ENCODE measurements at regions not wholly inside any gene's neighbourhood (a gene's known extent, or its start where the extent isn't known, plus 50 kb on each side); places are given as distances from the start of the nearest gene placed in this dataset.

DNA sequence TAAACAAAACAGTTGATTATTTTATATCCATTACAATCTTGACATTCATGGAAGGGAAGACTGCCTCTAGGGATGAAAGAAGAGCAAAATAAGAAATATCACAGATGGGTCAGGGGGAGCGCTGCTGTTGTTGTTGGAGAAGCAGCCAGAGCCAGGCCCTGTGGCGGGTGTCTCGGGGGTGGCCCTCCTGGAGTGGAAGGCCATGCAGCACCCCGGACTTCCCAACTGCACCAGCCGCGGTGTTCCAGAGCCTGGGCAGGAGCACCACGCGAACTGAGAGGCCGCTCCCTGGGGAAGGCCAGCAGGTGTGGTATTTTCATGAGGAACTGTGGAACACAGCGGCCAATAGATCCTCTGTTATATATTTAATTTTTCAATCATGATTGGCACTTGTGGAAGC lies 72.4 kb upstream of the VSTM2A start (continued):
- TF ChIP-seq, protein P1, sequence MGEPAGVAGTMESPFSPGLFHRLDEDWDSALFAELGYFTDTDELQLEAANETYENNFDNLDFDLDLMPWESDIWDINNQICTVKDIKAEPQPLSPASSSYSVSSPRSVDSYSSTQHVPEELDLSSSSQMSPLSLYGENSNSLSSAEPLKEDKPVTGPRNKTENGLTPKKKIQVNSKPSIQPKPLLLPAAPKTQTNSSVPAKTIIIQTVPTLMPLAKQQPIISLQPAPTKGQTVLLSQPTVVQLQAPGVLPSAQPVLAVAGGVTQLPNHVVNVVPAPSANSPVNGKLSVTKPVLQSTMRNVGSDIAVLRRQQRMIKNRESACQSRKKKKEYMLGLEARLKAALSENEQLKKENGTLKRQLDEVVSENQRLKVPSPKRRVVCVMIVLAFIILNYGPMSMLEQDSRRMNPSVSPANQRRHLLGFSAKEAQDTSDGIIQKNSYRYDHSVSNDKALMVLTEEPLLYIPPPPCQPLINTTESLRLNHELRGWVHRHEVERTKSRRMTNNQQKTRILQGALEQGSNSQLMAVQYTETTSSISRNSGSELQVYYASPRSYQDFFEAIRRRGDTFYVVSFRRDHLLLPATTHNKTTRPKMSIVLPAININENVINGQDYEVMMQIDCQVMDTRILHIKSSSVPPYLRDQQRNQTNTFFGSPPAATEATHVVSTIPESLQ (CRISPR knock-in tag; IDR thresholded peaks at IDR 0.05) = no peak
- no peak for TF ChIP-seq EWSR1 (IDR thresholded peaks at IDR 0.05; ENCODE audit: borderline replicate concordance, low read depth, partially characterized antibody)

DNA sequence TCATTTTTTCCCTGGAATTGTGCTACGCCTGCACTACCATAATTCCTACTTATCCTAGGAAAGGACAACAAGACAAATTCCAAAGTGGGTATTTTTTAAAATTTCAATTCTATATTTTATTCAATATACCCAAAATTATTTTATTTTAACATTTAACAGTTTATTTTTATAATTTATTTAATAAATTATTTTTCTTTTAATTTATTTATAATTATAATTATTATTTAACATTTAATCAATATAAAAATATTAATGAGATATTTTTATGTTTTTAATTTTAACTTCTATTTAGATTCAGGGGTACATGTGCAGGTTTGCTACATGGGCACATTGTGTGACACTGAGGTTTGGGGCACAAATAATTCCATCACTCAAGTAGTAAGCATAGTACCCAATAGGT lies 65.6 kb upstream of the VSTM2A start:
- BruUV-seq (replicated peaks) = no TSS peak
- FAIRE-seq (no peak), ATAC-seq (no peak), DNase-seq (ENCODE audit: extremely low read depth in 1 of 4, low spot score in 3 of 4) (no peak)
- CTCF ChIA-PET (ENCODE audit: low intra/inter-chr PET ratio) = no interaction called here
- no peaks in the 10 kb centered on the region for H3K4me1 ChIP-seq (replicated peaks in 1 of 2; ENCODE audit: control insufficient read depth in 2 of 2, insufficient read depth in 2 of 2, low read length in 2 of 2)
- no peak overlapping the region for H3K9ac ChIP-seq (ENCODE audit: insufficient read depth in 1 of 2, low read depth in 2 of 2, low read length in 2 of 2)
- no peaks in the 10 kb centered on the region for H3K27me3 ChIP-seq (ENCODE audit: control insufficient read depth in 2 of 2, insufficient read depth in 2 of 2, low read length in 2 of 2)
- H3K9me3 ChIP-seq (replicated peaks; ENCODE audit: control insufficient read depth, insufficient read depth, low read depth, low read length) = no peaks in the 10 kb centered on the region
- intact Hi-C loops (cut with micrococcal nuclease) = no loop called here
- no peak for TF ChIP-seq TRIM28 (IDR thresholded peaks at IDR 0.05)
- H3K4me2 ChIP-seq (ENCODE audit: insufficient read depth, low read length) = no peak overlapping the region
- H3K79me2 ChIP-seq (ENCODE audit: control insufficient read depth, insufficient read depth, low read length) = no peaks in the 10 kb centered on the region
- POLR2A ChIA-PET = no interaction called here
- no peaks in the 10 kb centered on the region for H4K20me1 ChIP-seq (replicated peaks; ENCODE audit: control insufficient read depth, insufficient read depth, low read length)
- H3K9me1 ChIP-seq (ENCODE audit: control insufficient read depth, insufficient read depth, low read length) = no peaks in the 10 kb centered on the region
- no peaks in the 10 kb centered on the region for H3K36me3 ChIP-seq (ENCODE audit: control insufficient read depth, insufficient read depth, low read length)
- 0% methylated on average over 1 of the region's 1 CpG for WGBS (ENCODE audit: insufficient coverage, low coverage, missing lambda C conversion rate)
- H2AFZ ChIP-seq (ENCODE audit: low read depth, low read length) = no peak overlapping the region
- in situ Hi-C loops (cut with MboI) = no loop called here
- H3K4me3 ChIP-seq = no peak overlapping the region
- no peak overlapping the region for H3K27ac ChIP-seq (ENCODE audit: extremely low read depth, low read depth, low read length)

DNA sequence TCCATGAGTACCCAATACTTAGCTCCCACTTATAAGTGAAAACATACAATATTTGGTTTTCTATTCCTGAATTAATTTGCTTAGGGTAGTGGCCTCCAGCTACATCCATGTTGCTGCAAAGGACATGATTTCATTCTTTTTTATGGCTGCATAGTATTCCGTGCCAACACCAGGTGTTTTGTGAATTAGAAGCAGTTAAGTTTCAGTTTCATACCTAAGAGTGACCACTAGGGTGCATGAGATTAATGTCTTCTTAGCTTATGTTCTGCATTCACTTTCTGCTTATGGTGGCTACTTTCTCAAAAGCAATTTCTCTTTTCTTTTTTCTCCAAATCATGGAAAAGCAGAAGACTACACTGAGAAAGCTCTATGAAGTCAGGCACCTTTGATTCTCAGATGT lies 65.1 kb upstream of the VSTM2A start:
- FAIRE-seq (no peak), ATAC-seq (no peak), DNase-seq (ENCODE audit: extremely low read depth in 1 of 4, low spot score in 3 of 4) (no peak)
- no TSS peak for BruUV-seq (replicated peaks)
- no peak overlapping the region for H3K4me3 ChIP-seq
- no peak overlapping the region for H3K9ac ChIP-seq (ENCODE audit: insufficient read depth in 1 of 2, low read depth in 2 of 2, low read length in 2 of 2)
- WGBS (ENCODE audit: insufficient coverage, low coverage, missing lambda C conversion rate) = 0% methylated on average over 1 of the region's 1 CpG
- no peaks in the 10 kb centered on the region for H3K4me1 ChIP-seq (replicated peaks in 1 of 2; ENCODE audit: control insufficient read depth in 2 of 2, insufficient read depth in 2 of 2, low read length in 2 of 2)
- H3K36me3 ChIP-seq (ENCODE audit: control insufficient read depth, insufficient read depth, low read length) = no peaks in the 10 kb centered on the region
- H3K27me3 ChIP-seq (ENCODE audit: control insufficient read depth in 2 of 2, insufficient read depth in 2 of 2, low read length in 2 of 2) = no peaks in the 10 kb centered on the region
- CTCF ChIA-PET (ENCODE audit: low intra/inter-chr PET ratio) = no interaction called here
- POLR2A ChIA-PET = no interaction called here
- H3K9me1 ChIP-seq (ENCODE audit: control insufficient read depth, insufficient read depth, low read length) = no peaks in the 10 kb centered on the region
- H2AFZ ChIP-seq (ENCODE audit: low read depth, low read length) = no peak overlapping the region
- in situ Hi-C loops (cut with MboI) = no loop called here
- no peaks in the 10 kb centered on the region for H3K9me3 ChIP-seq (replicated peaks; ENCODE audit: control insufficient read depth, insufficient read depth, low read depth, low read length)
- intact Hi-C loops (cut with micrococcal nuclease) = no loop called here
- H3K4me2 ChIP-seq (ENCODE audit: insufficient read depth, low read length) = no peak overlapping the region
- H4K20me1 ChIP-seq (replicated peaks; ENCODE audit: control insufficient read depth, insufficient read depth, low read length) = no peaks in the 10 kb centered on the region
- no peak overlapping the region for H3K27ac ChIP-seq (ENCODE audit: extremely low read depth, low read depth, low read length)
- no peaks in the 10 kb centered on the region for H3K79me2 ChIP-seq (ENCODE audit: control insufficient read depth, insufficient read depth, low read length)
- TF ChIP-seq MYBL2 (IDR thresholded peaks at IDR 0.05; ENCODE audit: low read depth) (no peak), MYBL2 (CRISPR knock-in tag; IDR thresholded peaks at IDR 0.05; ENCODE audit: borderline replicate concordance) (no peak), JUN (IDR thresholded peaks at IDR 0.05; ENCODE audit: borderline replicate concordance, low read depth, low read length) (no peak), JUN (CRISPR knock-in tag; IDR thresholded peaks at IDR 0.05; ENCODE audit: borderline replicate concordance) (no peak), ZSCAN29 (IDR thresholded peaks at IDR 0.05) (no peak), ETV6 (IDR thresholded peaks at IDR 0.05; ENCODE audit: borderline replicate concordance in 1 of 2, low read depth in 2 of 2, low read length in 1 of 2) (no peak), ETV6 (CRISPR knock-in tag; IDR thresholded peaks at IDR 0.05; ENCODE audit: borderline replicate concordance) (no peak), ZNF146 (CRISPR knock-in tag; IDR thresholded peaks at IDR 0.05; ENCODE audit: unreplicated experiment) (peak; percentile 61), DIDO1 (tag; IDR thresholded peaks at IDR 0.05; ENCODE audit: low read depth) (no peak)
- TF ChIP-seq, protein P2, sequence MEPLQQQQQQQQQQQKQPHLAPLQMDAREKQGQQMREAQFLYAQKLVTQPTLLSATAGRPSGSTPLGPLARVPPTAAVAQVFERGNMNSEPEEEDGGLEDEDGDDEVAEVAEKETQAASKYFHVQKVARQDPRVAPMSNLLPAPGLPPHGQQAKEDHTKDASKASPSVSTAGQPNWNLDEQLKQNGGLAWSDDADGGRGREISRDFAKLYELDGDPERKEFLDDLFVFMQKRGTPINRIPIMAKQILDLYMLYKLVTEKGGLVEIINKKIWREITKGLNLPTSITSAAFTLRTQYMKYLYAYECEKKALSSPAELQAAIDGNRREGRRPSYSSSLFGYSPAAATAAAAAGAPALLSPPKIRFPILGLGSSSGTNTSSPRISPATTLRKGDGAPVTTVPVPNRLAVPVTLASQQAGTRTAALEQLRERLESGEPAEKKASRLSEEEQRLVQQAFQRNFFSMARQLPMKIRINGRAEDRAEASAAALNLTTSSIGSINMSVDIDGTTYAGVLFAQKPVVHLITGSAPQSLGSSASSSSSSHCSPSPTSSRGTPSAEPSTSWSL (CRISPR knock-in tag; IDR thresholded peaks at IDR 0.05; ENCODE audit: borderline replicate concordance) = no peak
